HG02938 (cell line): ENCODE measurements at regions not wholly inside any gene's neighbourhood (a gene's known extent, or its start where the extent isn't known, plus 50 kb on each side); places are given as distances from the start of the nearest gene placed in this dataset.

Source experiments
- ATAC-seq: cut with Tn5 transposase; IDR thresholded peaks from one replicate; pipeline ENCODE4 v1.9.1; 2021; ENCODE audit warnings: mild to moderate bottlenecking, moderate library complexity; ENCODE audit not compliant: unreplicated experiment

DNA sequence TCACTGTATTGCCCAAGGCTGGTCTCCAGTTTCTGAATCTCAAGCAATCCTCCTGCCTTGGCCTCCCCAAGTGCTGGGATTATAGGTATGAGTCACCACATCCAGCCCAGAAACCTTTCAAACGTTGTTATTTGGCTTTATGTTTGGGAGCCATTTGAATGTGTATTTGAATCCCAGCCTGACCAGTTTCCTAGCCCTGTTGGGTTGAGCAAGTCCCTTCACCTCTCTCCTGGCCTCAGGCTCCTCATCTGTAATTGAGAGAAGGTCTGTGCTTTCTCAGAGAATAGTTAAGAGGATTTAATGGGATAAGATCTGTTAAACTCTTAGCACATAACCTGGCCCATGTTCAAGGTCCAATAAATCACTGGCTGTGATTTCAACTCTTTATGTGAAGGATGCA lies 385.8 kb upstream of the RBFOX1 start:
- no peak for ATAC-seq

DNA sequence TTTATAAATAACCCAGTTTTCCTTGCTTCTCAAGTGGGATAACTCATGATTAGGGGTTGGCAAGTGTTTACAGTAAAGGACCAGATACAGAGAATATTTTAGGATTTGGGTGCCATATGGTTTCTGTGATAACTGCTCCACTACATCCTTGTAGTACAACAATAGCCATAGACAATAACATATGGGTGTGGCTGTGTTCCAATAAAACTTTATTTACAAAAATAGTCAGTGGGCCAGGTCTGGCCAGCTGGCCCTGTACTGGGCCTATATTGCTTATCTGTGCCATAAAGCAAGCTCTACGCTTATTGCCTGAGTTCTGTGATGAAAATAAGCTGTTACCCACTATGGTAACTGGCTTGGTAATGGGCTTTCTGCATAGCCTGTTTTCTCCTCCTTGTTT lies 386.5 kb upstream of the RBFOX1 start:
- no peak for ATAC-seq

- no peak for ATAC-seq
These were observed 391.7 kb upstream of the RBFOX1 start for GRCh38 chr16:6940968-6941367.

DNA sequence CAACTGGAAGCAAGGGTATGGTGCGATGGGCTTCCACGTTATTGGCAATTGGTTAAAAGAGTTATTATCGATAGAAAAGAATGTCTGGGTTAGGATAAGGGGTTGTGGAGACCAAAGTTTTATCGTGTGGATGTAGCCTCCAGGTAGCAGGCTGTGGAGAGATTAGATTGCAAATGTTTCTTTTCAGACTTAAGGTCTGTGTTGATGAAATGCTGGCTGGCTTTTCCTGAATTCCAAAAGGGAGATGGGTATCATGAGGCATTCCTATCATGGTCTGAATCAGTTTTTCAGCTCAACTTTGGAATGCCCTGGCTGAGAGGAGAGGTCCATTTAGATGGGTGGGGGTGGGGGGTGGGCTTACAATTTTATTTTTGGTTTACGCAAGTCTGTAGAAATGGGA lies 395.0 kb upstream of the RBFOX1 start:
- ATAC-seq: no peak

- no peak for ATAC-seq
These were observed 399.7 kb upstream of the RBFOX1 start for GRCh38 chr16:6932871-6933385.

DNA sequence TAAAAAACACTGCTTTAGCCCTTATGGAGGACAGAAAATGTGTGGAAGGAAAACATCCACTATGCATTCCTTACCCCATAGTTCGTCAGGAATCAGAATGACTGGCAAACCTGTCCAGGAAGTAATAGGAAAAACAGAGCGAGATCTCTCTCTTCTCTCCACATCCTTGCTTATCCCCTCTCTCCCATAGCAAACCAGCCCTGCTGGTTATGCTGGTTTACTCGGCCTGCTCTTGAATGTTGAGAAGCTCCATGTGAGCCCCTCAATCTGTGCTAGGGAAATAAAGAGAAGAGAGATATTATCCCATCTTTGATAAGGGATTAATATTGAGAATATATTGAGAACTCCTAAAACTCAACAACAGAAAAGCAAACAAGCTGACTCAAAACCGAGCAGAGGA lies 402.8 kb upstream of the RBFOX1 start:
- no peak for ATAC-seq

DNA sequence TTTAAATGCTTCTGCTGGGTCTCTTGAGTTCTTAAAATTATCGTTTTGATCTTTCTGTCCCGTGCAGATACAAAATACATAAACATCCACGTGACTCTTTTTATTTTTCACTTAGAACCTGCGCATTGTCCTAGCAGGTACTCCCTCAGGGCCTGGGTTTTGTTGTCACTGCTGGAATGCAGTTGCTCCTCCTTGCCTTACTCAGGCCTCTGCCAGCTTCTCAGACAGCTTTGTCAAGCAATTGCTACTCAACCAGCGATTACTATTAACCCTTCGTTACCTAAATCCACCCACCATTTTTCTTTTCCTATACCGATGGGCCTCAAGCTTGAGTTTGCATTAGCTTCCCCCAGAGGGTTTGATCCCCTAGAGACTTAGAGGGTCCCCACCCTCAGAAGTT lies 405.9 kb upstream of the RBFOX1 start:
- no peak for ATAC-seq

GRCh38 chr16:6926341-6926740 lies 406.3 kb upstream of the RBFOX1 start:
- no peak for ATAC-seq

GRCh38 chr16:6918646-6919045 lies 414.0 kb upstream of the RBFOX1 start:
- no peak for ATAC-seq

GRCh38 chr16:6916946-6917345 lies 415.7 kb upstream of the RBFOX1 start:
- ATAC-seq: no peak

DNA sequence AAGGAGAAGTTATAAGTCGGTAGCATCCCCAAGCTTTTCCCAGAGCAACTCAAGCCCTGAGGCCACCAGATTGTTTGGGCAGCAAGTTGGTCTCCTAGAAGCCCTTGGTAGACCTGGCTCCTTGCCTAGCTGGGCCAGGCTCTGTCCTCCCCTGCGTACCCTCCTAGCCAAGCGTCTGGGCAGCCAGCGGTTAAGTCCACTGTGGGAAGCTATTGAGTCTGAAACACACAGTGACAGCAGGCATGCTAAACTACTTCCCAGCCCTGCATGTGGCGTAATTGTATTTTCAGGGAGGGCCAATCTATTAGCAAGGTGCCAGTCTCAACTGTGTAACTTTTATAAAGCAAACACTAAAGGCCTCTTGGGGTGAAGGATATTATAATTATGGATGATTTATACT lies 419.1 kb upstream of the RBFOX1 start:
- ATAC-seq: no peak

- ATAC-seq: no peak
These were observed 422.3 kb upstream of the RBFOX1 start for GRCh38 chr16:6910301-6910700.

GRCh38 chr16:6905601-6906000 lies 427.0 kb upstream of the RBFOX1 start:
- ATAC-seq: no peak

DNA sequence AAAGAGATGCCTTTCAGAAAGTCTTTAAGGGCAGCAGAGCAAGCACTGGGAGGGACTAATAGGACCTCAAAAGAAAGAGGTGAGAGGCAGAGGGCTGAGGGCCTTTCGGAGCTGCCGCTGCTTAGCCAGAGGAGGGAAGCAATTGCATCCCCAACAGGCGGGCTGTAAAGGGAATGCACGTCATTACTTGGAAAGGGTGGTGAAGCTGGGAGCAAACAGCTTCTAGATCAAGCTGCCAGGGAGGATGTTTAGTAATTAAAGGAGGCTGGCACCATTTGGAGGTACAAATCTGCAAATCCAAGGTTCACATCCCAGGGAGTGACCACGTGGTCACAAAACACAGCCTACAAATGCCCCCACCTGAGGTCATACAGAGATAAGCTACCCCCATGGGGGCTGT lies 429.0 kb upstream of the RBFOX1 start:
- ATAC-seq: no peak

- ATAC-seq: no peak
These were observed 433.7 kb upstream of the RBFOX1 start for GRCh38 chr16:6898896-6899295.

DNA sequence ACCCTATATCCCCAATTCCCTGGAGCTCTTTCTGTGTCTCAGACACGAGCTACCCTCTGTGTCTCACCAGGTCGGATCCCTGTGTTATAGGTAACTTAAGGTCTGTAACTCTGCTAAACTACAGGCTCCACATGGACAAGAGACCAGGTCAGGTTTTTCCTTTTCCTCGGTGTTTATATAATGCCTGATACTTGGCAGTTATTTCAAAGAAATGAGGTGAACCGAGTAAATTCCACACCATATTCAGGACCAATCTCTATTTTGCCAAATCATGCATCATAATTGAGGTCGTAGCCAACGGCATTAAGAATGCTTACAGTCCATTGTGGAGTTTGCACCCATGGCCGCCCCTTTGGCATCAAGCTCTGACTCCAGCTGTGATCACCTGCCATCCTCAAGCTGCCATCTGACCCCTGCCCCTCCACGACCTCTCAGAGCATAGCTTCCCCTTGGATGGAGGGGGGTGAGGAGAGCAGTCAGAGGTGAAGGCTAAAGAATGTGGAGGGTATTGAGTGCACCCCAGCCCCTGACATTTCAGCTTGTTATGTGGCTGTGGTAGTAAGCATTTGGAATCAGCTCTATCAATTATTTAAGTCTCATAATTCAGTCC lies 434.7 kb upstream of the RBFOX1 start:
- no peak for ATAC-seq

- ATAC-seq: no peak
These were observed 439.7 kb upstream of the RBFOX1 start for GRCh38 chr16:6892966-6893365.

GRCh38 chr16:6891496-6891895 lies 441.1 kb upstream of the RBFOX1 start:
- no peak for ATAC-seq

- ATAC-seq: no peak
These were observed 444.1 kb upstream of the RBFOX1 start for GRCh38 chr16:6888531-6888930.

- ATAC-seq: no peak
These were observed 448.6 kb upstream of the RBFOX1 start for GRCh38 chr16:6884002-6884401.

DNA sequence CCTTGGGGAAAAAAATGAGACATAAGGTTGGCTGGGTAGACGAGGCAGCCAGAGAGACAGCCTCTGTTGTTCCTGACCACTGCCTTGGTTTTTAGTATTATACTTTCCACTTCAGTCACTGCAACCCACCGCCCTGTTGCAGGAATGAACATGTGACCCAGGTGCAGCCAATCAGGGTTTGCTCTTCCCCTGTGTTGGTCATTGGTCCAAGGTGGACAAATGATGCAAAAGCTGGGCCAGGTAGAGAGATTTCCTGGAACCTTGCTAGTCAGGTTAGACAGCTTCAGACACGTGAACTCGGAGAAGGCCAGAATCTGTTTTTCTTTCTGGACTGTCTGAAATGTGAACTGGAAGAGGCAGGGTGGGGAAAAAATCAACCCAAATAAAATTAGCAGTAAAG lies 452.4 kb upstream of the RBFOX1 start:
- no peak for ATAC-seq

DNA sequence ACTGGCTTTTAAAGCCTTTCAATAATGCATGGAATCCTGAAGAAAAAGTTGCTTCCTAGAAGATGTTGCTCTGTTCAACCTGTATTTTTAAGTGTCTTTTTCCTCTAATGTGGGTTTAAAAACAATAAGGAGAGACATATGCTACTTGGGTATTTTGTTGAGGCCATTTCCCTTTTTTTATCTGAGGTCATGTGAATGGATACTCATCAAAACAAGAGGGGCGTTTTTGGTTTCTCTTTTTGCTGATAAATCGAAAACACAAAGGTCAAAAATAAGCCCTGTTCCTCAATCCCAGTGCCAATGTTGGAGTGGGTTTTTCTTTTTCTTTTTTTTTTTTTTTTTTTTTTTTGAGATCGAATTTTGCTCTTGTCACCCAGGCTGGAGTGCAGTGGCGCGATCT lies 468.0 kb upstream of the RBFOX1 start:
- ATAC-seq: no peak

DNA sequence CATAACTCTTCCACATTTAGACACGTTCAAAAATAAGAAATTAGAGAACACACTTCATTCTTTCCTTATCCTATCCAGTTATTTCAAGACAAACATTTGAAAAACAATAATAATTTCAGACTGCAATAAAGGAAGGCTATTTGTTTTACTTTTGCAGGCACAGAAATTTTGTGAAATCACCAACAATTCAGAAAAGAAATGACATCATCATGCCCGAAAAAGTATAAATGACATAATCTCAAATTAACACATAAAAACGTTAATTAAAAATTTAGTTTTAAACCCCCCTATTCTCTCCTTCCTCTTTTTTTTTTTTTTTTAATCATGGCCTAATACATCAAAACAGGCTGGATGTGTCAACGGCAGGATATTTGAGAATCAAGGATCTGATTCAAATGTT lies 468.4 kb upstream of the RBFOX1 start:
- ATAC-seq: no peak
